HG03378 (cell line): ENCODE measurements at regions not wholly inside any gene's neighbourhood (a gene's known extent, or its start where the extent isn't known, plus 50 kb on each side); places are given as distances from the start of the nearest gene placed in this dataset.

ENCODE experiments used
- ATAC-seq: cut with Tn5 transposase; IDR thresholded peaks from one replicate; pipeline ENCODE4 v1.9.1; 2021; ENCODE audit warnings: mild to moderate bottlenecking, moderate library complexity; ENCODE audit not compliant: unreplicated experiment

GRCh38 chr5:123809594-123810221 is 297.7 kb downstream of the CSNK1G3 start:
- no peak for ATAC-seq

GRCh38 chr5:123808461-123809380 is 296.7 kb downstream of the CSNK1G3 start:
- ATAC-seq, result no peak

- no peak for ATAC-seq
These were observed 295.4 kb downstream of the CSNK1G3 start for GRCh38 chr5:123807177-123807945.

GRCh38 chr5:123806644-123807043 is 294.7 kb downstream of the CSNK1G3 start:
- no peak for ATAC-seq

GRCh38 chr5:123805300-123805699 is 293.3 kb downstream of the CSNK1G3 start:
- ATAC-seq, result no peak

- no peak for ATAC-seq
These were observed 291.4 kb downstream of the CSNK1G3 start for GRCh38 chr5:123803359-123803758.

GRCh38 chr5:123802298-123802951 is 290.4 kb downstream of the CSNK1G3 start:
- ATAC-seq, result no peak

- no peak for ATAC-seq
These were observed 288.7 kb downstream of the CSNK1G3 start for GRCh38 chr5:123800640-123801039.

- ATAC-seq, result no peak
These were observed 283.7 kb downstream of the CSNK1G3 start for GRCh38 chr5:123795688-123796087.

GRCh38 chr5:123790226-123790625 is 278.2 kb downstream of the CSNK1G3 start:
- no peak for ATAC-seq

GRCh38 chr5:123787635-123788034 is 275.7 kb downstream of the CSNK1G3 start:
- ATAC-seq, result no peak

GRCh38 chr5:123787136-123787535 is 275.2 kb downstream of the CSNK1G3 start:
- no peak for ATAC-seq

- ATAC-seq, result no peak
These were observed 274.4 kb downstream of the CSNK1G3 start for GRCh38 chr5:123786411-123786810.

- no peak for ATAC-seq
These were observed 273.4 kb downstream of the CSNK1G3 start for GRCh38 chr5:123785162-123786071.

GRCh38 chr5:123783421-123783820 is 271.4 kb downstream of the CSNK1G3 start:
- no peak for ATAC-seq

- ATAC-seq, result no peak
These were observed 266.7 kb downstream of the CSNK1G3 start for GRCh38 chr5:123778641-123779040.

- ATAC-seq, result no peak
These were observed 264.8 kb downstream of the CSNK1G3 start for GRCh38 chr5:123776761-123777160.

- no peak for ATAC-seq
These were observed 259.7 kb downstream of the CSNK1G3 start for GRCh38 chr5:123771715-123772114.

- no peak for ATAC-seq
These were observed 251.2 kb downstream of the CSNK1G3 start for GRCh38 chr5:123763201-123763600.

GRCh38 chr5:123756816-123757215 is 244.8 kb downstream of the CSNK1G3 start:
- ATAC-seq, result no peak
